ENCODE measurements at regions not wholly inside any gene's neighbourhood (a gene's known extent, or its start where the extent isn't known, plus 50 kb on each side); places are given as distances from the start of the nearest gene placed in this dataset.
"Not testable (repeated sequence)": the region's sequence is repeated elsewhere in the genome, so short reads cannot be mapped to it uniquely, and the experiment has no call there.

GRCh38 chr10:64859911-64860310 is 1338.7 kb downstream of the REEP3 start:
- DNase-seq (ENCODE audit: low read depth), result no peak

GRCh38 chr10:64863836-64864235 is 1342.6 kb downstream of the REEP3 start:
- no peak for DNase-seq (ENCODE audit: low read depth)

GRCh38 chr10:64867501-64867962 is 1346.3 kb downstream of the REEP3 start:
- no peak for DNase-seq (ENCODE audit: low read depth)

GRCh38 chr10:64873088-64873487 is 1351.9 kb downstream of the REEP3 start:
- DNase-seq (ENCODE audit: low read depth), result no peak

- DNase-seq (ENCODE audit: low read depth), result no peak
These were observed 1352.8 kb downstream of the REEP3 start for GRCh38 chr10:64873959-64874358.

- no peak for DNase-seq (ENCODE audit: low read depth)
These were observed 1359.3 kb downstream of the REEP3 start for GRCh38 chr10:64880546-64880945.

- no peak for DNase-seq (ENCODE audit: low read depth)
These were observed 1360.1 kb downstream of the REEP3 start for GRCh38 chr10:64881257-64881656.

GRCh38 chr10:64896582-64896981 is 1375.4 kb downstream of the REEP3 start:
- DNase-seq (ENCODE audit: low read depth), result no peak

- not testable (repeated sequence) for DNase-seq (ENCODE audit: low read depth)
These were observed 1385.1 kb downstream of the REEP3 start for GRCh38 chr10:64906311-64906710.

- DNase-seq (ENCODE audit: low read depth), result not testable (repeated sequence)
These were observed 1403.1 kb downstream of the REEP3 start for GRCh38 chr10:64924306-64924705.

- DNase-seq (ENCODE audit: low read depth), result no peak
These were observed 1430.8 kb downstream of the REEP3 start for GRCh38 chr10:64952042-64952441.

GRCh38 chr10:64956441-64956840 is 1435.2 kb downstream of the REEP3 start:
- no peak for DNase-seq (ENCODE audit: low read depth)

GRCh38 chr10:64959116-64959515 is 1437.9 kb downstream of the REEP3 start:
- no peak for DNase-seq (ENCODE audit: low read depth)

GRCh38 chr10:64959883-64960282 is 1438.7 kb downstream of the REEP3 start:
- DNase-seq (ENCODE audit: low read depth), result no peak

GRCh38 chr10:64973391-64973790 is 1452.2 kb downstream of the REEP3 start:
- no peak for DNase-seq (ENCODE audit: low read depth)

- DNase-seq (ENCODE audit: low read depth), result no peak
These were observed 1454.9 kb downstream of the REEP3 start for GRCh38 chr10:64976150-64976549.

- DNase-seq (ENCODE audit: low read depth), result no peak
These were observed 1456.7 kb downstream of the REEP3 start for GRCh38 chr10:64977915-64978314.

GRCh38 chr10:64996886-64997285 is 1475.7 kb downstream of the REEP3 start:
- no peak for DNase-seq (ENCODE audit: low read depth)

- no peak for DNase-seq (ENCODE audit: low read depth)
These were observed 1489.6 kb downstream of the REEP3 start for GRCh38 chr10:65010845-65011244.

GRCh38 chr10:65017523-65017922 is 1496.3 kb downstream of the REEP3 start:
- no peak for DNase-seq (ENCODE audit: low read depth)

- DNase-seq (ENCODE audit: low read depth), result no peak
These were observed 1503.7 kb downstream of the REEP3 start for GRCh38 chr10:65024886-65025285.

- DNase-seq (ENCODE audit: low read depth), result no peak
These were observed 1509.1 kb downstream of the REEP3 start for GRCh38 chr10:65030263-65030662.

- no peak for DNase-seq (ENCODE audit: low read depth)
These were observed 1511.9 kb downstream of the REEP3 start for GRCh38 chr10:65032867-65033769.

GRCh38 chr10:65033957-65034356 is 1512.8 kb downstream of the REEP3 start:
- DNase-seq (ENCODE audit: low read depth), result no peak
